Loucy (cell line): ENCODE measurements at regions not wholly inside any gene's neighbourhood (a gene's known extent, or its start where the extent isn't known, plus 50 kb on each side); places are given as distances from the start of the nearest gene placed in this dataset.

Experiments used
- H2AFZ ChIP-seq: fragments of 200-600 bp; sonication (generic); 2 replicates; pipeline ENCODE4 v1.6.0; 2016; ENCODE audit warnings: antibody characterized with exemption, mild to moderate bottlenecking, low read length, moderate library complexity
- H3F3A ChIP-seq: fragments of 200-600 bp; 2 replicates; pipeline ENCODE4 v1.6.0; 2016; ENCODE audit warnings: antibody characterized with exemption, low read depth, mild to moderate bottlenecking
- H3K27me3 ChIP-seq: fragments of 200-600 bp; sonication (generic); 2 replicates; pipeline ENCODE4 v1.6.1; 2014; ENCODE audit warnings: low read length, mild to moderate bottlenecking; ENCODE audit not compliant: insufficient read depth, poor library complexity, severe bottlenecking
- H3K36me3 ChIP-seq: fragments of 200-600 bp; sonication (generic); 2 replicates; pipeline ENCODE4 v1.6.1; 2016; ENCODE audit warnings: low read length; ENCODE audit not compliant: insufficient read depth
- H3K4me1 ChIP-seq: fragments of 200-600 bp; sonication (generic); 2 replicates; pipeline ENCODE4 v1.5.1; 2014; ENCODE audit warnings: low read length, mild to moderate bottlenecking; ENCODE audit not compliant: insufficient read depth, poor library complexity, severe bottlenecking
- H3K4me2 ChIP-seq: fragments of 200-600 bp; sonication (generic); 2 replicates; pipeline ENCODE4 v1.6.0; 2014; ENCODE audit warnings: antibody characterized with exemption, low read length, low read depth, mild to moderate bottlenecking; ENCODE audit not compliant: poor library complexity, severe bottlenecking
- H3K4me3 ChIP-seq: fragments of 200-600 bp; sonication (generic); 2 replicates; pipeline ENCODE4 v1.5.1; 2014; ENCODE audit warnings: low read length, mild to moderate bottlenecking, mixed read lengths; ENCODE audit not compliant: poor library complexity, severe bottlenecking
- H3K79me2 ChIP-seq: fragments of 200-600 bp; sonication (generic); 2 replicates; pipeline ENCODE4 v1.6.1; 2014; ENCODE audit warnings: low read length; ENCODE audit not compliant: insufficient read depth
- H3K9ac ChIP-seq: fragments of 200-600 bp; sonication (generic); 2 replicates; pipeline ENCODE4 v1.6.0; 2014; ENCODE audit warnings: mild to moderate bottlenecking, low read depth, low read length, moderate library complexity; ENCODE audit not compliant: poor library complexity, severe bottlenecking
- H3K9me2 ChIP-seq: fragments of 200-600 bp; sonication (generic); replicated peaks from 2 replicates; pipeline ENCODE4 v1.6.1; 2016; ENCODE audit warnings: low read depth, low read length, mixed read lengths
- H3K9me3 ChIP-seq: fragments of 200-600 bp; sonication (generic); 2 replicates; pipeline ENCODE4 v1.6.1; 2014; ENCODE audit warnings: mild to moderate bottlenecking, antibody characterized with exemption, low read length, low read depth; ENCODE audit not compliant: insufficient read depth
- H4K20me1 ChIP-seq: fragments of 200-600 bp; sonication (generic); 2 replicates; pipeline ENCODE4 v1.6.0; 2014; ENCODE audit warnings: antibody characterized with exemption, low read length, mild to moderate bottlenecking; ENCODE audit not compliant: insufficient read depth, poor library complexity, severe bottlenecking
- CTCF ChIP-seq: fragments of 200-600 bp; sonication (generic); conservative IDR thresholded peaks from 2 replicates; pipeline ENCODE4 v1.5.1; 2014; ENCODE audit warnings: mild to moderate bottlenecking, antibody characterized with exemption, low read length
- EZH2phosphoT487 ChIP-seq: fragments of 200-600 bp; IDR thresholded peaks from 2 replicates; pipeline ENCODE4 v1.6.1; 2018; ENCODE audit warnings: antibody characterized with exemption, mild to moderate bottlenecking, moderate library complexity, borderline replicate concordance

DNA sequence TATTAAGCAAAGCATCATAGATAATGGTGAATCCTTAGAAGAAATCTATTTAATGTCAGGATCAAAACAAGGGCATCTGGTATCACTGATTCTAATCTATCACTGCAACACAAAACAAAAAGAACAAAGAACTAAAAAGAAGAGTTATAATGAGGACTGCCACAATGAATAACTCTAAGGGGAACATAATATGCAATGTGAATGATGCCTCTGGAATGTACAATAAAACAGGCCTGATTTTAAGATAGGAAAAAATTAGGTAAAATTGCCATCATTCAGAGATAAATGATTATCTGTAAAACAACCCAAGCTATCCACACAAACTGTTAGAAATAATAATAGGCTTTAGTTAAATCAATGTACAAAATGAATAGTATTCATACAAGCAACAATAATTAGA, 936.7 kb upstream of the CITED2 start:
- no peak for TF ChIP-seq EZH2phosphoT487
- no peak for TF ChIP-seq CTCF
- Histone ChIP-seq H3K9ac (no peak overlapping the region), H4K20me1 (no peaks in the 10 kb centered on the region), H3K4me2 (no peak overlapping the region), H3K9me3 (no peaks in the 10 kb centered on the region), H3K36me3 (no peaks in the 10 kb centered on the region), H3K4me3 (no peak overlapping the region), H3K4me1 (no peaks in the 10 kb centered on the region), H2AFZ (no peak overlapping the region), H3F3A (no peaks in the 10 kb centered on the region), H3K9me2 (no peaks in the 10 kb centered on the region), H3K27me3 (no peaks in the 10 kb centered on the region), H3K79me2 (no peaks in the 10 kb centered on the region)

DNA sequence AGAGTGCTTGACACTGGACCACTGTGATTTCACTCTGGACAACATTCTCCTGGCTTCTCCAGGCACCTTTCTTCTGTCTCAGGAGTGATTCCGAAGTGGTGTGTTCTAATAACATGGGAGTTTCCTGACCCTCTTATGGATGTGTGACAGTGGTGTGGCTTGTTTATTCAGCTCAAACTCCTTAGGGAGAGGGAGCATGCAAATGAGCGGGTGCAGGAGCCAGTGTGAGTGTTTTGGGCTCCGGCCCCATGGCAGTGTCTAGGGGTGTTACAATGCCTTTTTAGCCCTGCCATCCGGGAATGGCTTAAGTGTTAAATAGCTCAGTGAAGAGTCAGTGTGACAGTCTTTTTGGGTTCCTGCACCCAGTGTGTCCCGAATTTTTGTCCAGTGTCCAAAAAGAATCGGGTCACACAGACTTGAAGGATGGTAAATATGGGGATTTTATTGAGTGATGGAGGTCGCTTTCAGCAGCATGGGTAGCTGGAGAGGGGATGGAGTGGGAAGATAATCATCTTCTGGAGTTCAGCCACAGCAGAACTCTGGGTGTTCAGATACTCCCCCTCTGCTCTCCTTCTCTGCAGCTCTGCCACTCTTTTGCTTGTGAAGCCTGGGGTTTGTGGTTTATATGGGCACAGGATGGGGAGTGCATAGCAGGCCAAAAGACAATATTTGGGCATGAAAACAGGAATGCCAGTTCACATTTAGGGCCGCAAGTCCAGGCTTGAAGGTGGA, 928.9 kb upstream of the CITED2 start:
- no peaks in the 10 kb centered on the region for H3K9me2 ChIP-seq
- H3K4me1 ChIP-seq, result no peaks in the 10 kb centered on the region
- no peak overlapping the region for H2AFZ ChIP-seq
- no peaks in the 10 kb centered on the region for H3K79me2 ChIP-seq
- H3K36me3 ChIP-seq, result no peaks in the 10 kb centered on the region
- no peaks in the 10 kb centered on the region for H3F3A ChIP-seq
- no peaks in the 10 kb centered on the region for H4K20me1 ChIP-seq
- no peaks in the 10 kb centered on the region for H3K27me3 ChIP-seq
- TF ChIP-seq CTCF (no peak), EZH2phosphoT487 (no peak)
- H3K4me2 ChIP-seq, result no peak overlapping the region
- H3K9me3 ChIP-seq, result no peaks in the 10 kb centered on the region
- H3K4me3 ChIP-seq, result no peak overlapping the region
- no peak overlapping the region for H3K9ac ChIP-seq

DNA sequence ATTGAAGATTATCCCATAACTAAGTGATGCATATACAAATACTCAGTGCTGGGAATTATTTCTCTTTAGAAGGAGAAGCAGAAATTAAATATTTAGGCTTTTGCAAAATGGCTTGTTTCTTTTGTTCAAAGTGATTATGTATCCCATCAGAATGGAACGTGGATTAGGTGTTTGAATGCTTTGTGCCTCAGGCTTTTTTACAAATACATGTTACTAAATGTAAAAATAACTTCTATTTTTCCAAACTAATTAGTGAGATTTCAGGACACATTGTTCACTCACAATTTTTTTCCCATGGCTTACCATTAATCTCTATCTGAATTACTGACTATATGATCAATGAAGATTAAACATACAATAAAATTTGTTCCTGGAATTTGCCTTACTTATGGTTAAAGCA, 925.9 kb upstream of the CITED2 start:
- no peak overlapping the region for H3K4me3 ChIP-seq
- H3K27me3 ChIP-seq, result no peaks in the 10 kb centered on the region
- no peak overlapping the region for H2AFZ ChIP-seq
- H3K4me1 ChIP-seq, result no peaks in the 10 kb centered on the region
- no peaks in the 10 kb centered on the region for H3K9me3 ChIP-seq
- H3K4me2 ChIP-seq, result no peak overlapping the region
- H3K36me3 ChIP-seq, result no peaks in the 10 kb centered on the region
- H3F3A ChIP-seq, result no peaks in the 10 kb centered on the region
- no peaks in the 10 kb centered on the region for H3K79me2 ChIP-seq
- no peak for TF ChIP-seq EZH2phosphoT487
- TF ChIP-seq CTCF, result no peak
- no peaks in the 10 kb centered on the region for H4K20me1 ChIP-seq
- no peak overlapping the region for H3K9ac ChIP-seq
- H3K9me2 ChIP-seq, result no peaks in the 10 kb centered on the region
